ENCODE measurements at regions not wholly inside any gene's neighbourhood (a gene's known extent, or its start where the extent isn't known, plus 50 kb on each side); places are given as distances from the start of the nearest gene placed in this dataset.

DNA sequence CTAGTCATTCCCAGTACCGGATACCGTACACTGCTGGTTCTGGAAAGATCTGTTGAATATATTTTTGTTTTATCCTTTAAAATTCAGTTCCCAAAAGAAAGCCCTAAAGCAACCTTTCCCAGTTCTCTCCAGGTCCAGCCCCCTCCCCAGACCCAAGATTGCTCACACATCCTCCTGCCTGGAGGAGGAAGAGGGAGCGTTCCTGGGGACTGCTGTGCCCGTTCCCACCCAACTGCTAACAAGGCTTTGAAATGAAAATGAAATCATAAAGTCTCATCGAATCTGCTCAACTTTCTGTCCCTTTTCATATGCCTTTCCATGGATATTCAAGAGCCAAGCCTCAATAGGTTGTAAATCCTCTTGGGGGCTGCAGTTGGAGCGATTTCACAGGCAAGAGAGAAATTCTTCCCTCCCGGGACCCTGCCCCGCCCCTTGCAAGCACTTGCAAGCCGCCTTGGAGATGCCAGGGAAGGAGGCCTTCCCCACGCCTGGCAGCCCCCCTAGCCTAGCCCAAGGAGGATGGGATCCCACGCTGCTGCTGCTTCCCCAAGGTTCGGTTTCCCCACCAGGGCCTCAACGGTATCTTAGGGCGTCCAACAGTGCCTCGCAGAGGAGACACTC, 113.2 kb upstream of the CACHD1 start:
- in situ Hi-C loops (cut with HindIII; ENCODE audit: low pct_unique_long_range_greater_than_20kb, low sequenced_read_pairs), result no loop called here
- DNase-seq (ENCODE audit: low read depth), result no peak

- no peak for DNase-seq (ENCODE audit: low read depth)
- in situ Hi-C loops (cut with HindIII; ENCODE audit: low pct_unique_long_range_greater_than_20kb, low sequenced_read_pairs), result no loop called here
Measured at GRCh38 chr1:64357422-64357821, 112.5 kb upstream of the CACHD1 start.

DNA sequence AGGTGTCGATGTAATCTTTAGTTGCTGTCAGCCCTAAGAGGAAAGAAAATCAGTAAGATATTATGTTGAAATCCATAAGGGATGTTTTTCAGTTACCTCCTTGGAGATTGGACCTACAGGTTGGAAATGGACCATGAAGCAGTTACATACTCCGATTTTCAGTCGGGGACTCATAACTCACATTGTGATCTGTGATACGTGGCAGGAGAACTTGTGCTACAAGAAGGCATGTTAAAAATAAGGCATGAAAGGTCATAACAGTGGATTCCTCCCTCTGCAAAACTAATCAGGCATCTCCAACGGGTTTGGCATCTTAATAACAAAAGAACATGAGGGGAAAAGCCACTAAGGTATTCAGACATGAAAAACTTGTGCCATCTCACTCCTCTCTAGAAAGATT, 111.2 kb upstream of the CACHD1 start:
- in situ Hi-C loops (cut with HindIII; ENCODE audit: low pct_unique_long_range_greater_than_20kb, low sequenced_read_pairs), result no loop called here
- DNase-seq (ENCODE audit: low read depth), result no peak

GRCh38 chr1:64361974-64362373, 108.0 kb upstream of the CACHD1 start:
- DNase-seq (ENCODE audit: low read depth), result no peak
- in situ Hi-C loops (cut with HindIII; ENCODE audit: low pct_unique_long_range_greater_than_20kb, low sequenced_read_pairs), result no loop called here

DNA sequence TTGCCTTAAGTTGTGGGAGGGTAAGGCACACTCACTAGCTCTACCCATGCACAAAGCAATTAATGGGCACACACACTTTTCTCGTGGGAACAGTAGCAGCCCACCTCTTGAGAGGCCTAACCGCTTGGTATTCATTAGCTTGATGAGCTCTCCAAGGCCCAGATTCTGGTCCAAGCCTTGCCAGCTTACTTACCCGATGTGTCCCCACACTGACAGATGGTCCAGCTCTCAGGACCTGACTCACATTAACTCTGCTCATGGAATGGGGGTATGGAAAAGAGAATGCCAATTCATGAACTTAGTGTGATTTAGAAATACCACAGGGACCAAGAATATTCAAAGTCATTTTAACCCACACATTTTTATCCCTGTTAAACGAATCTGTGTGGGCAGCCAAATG, 106.8 kb upstream of the CACHD1 start:
- no peak for DNase-seq (ENCODE audit: low read depth)
- in situ Hi-C loops (cut with HindIII; ENCODE audit: low pct_unique_long_range_greater_than_20kb, low sequenced_read_pairs), result no loop called here

DNA sequence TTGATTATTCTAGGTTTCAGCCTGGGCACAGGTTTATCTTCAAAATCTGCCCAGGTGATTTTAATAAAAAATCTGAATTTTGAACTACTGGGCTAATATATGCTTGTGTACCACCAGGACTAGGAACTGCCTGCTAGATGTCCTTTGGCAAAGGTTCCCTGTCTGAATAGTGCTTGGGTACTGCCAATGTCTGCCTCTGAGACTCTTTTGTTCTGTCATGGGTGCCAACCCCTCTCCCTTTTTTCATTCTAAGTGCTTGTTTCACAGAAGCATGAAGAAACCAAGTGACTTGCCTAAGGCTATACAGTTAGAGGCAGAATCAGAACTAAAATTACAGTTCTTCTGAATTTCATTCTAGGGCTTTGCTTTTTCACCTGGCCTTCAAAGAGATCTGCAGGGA, 106.3 kb upstream of the CACHD1 start:
- DNase-seq (ENCODE audit: low read depth), result no peak
- in situ Hi-C loops (cut with HindIII; ENCODE audit: low pct_unique_long_range_greater_than_20kb, low sequenced_read_pairs), result no loop called here

GRCh38 chr1:64366821-64367220, 103.1 kb upstream of the CACHD1 start:
- no peak for DNase-seq (ENCODE audit: low read depth)
- in situ Hi-C loops (cut with HindIII; ENCODE audit: low pct_unique_long_range_greater_than_20kb, low sequenced_read_pairs), result no loop called here

DNA sequence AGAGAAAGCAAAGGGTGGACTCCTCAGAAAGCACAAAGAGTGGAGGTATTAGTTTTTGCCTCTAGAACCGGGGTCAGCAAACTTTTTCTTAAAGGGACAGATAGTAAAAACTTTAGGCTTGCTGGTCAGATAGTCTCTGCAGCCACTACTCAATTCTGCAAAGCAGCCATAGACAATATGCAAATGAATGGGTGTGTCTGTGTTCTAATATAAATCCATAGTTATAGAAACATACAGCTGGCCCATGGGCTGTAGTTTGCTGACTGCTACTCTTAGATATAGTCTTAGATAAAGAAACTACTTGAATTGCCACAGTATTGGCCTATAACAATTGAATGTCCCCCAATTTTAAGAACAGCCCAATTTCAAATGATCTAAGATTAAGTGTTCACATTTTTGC, 101.6 kb upstream of the CACHD1 start:
- in situ Hi-C loops (cut with HindIII; ENCODE audit: low pct_unique_long_range_greater_than_20kb, low sequenced_read_pairs), result no loop called here
- DNase-seq (ENCODE audit: low read depth), result no peak

- DNase-seq (ENCODE audit: low read depth), result no peak
- in situ Hi-C loops (cut with HindIII; ENCODE audit: low pct_unique_long_range_greater_than_20kb, low sequenced_read_pairs), result no loop called here
Measured at GRCh38 chr1:64378826-64379225, 91.1 kb upstream of the CACHD1 start.

DNA sequence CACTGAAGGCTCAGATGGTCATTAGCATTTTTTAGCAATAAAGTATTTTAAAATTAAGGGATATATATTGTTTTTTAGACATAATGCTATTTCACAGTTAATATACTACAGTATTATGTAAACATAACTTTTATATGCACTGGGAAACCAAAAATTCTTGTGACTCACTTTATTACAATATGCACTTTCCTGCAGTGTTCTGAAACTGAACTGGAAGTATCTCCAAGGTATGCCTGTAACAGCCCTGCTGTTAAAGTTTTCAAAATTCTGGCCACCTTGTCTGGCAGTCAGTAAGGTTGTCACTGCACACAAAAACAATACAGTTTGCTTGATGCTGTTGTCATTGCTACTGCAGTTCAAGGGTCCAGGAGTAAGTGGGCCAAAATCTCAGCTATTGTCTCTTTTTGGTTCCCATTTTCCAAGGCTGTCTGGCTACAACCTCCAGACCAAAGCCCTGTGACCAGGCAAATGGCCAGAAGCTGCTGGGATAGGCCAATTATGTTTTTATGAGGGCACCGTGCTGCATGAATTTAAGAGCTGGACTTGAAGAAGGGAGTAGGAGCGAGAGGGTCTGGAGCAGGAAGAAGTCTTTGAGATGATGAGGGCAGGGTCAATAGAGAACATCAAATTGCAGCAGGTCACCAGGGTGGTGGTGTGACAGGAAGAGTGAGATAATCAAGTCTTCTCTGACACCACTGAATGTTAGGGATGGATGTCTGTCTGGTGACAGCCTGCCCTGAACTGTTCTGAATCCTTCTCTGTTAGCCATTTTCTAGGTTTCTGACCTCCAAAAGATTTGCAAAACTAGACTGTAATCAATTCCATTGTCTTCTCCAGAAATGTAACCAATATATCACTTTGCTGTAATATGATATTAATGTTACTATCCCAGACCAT, 82.3 kb upstream of the CACHD1 start:
- DNase-seq (ENCODE audit: low read depth), result no peak
- in situ Hi-C loops (cut with HindIII; ENCODE audit: low pct_unique_long_range_greater_than_20kb, low sequenced_read_pairs), result no loop called here

- in situ Hi-C loops (cut with HindIII; ENCODE audit: low pct_unique_long_range_greater_than_20kb, low sequenced_read_pairs), result no loop called here
- no peak for DNase-seq (ENCODE audit: low read depth)
Measured at GRCh38 chr1:64388336-64388735, 81.6 kb upstream of the CACHD1 start.

DNA sequence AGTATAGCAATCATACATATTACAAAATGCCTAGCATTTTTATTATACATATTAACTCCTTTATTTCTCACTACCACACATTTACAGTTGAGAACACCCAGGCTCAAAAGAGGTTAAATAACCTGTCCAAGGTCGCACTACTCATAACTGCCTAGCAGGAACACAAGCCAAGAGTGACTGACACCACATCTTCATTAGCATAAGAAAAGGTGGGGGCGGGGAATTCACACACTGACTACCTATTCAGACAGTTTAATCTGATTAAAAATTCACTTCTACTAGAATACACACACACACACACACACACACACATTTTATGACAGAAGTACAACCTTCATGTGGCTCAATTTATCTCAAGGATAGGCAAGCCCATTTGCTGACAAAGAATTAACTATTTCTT, 77.8 kb upstream of the CACHD1 start:
- no peak for DNase-seq (ENCODE audit: low read depth)
- in situ Hi-C loops (cut with HindIII; ENCODE audit: low pct_unique_long_range_greater_than_20kb, low sequenced_read_pairs), result no loop called here

- no peak for DNase-seq (ENCODE audit: low read depth)
- in situ Hi-C loops (cut with HindIII; ENCODE audit: low pct_unique_long_range_greater_than_20kb, low sequenced_read_pairs), result no loop called here
Measured at GRCh38 chr1:64393790-64394189, 76.1 kb upstream of the CACHD1 start.

- in situ Hi-C loops (cut with HindIII; ENCODE audit: low pct_unique_long_range_greater_than_20kb, low sequenced_read_pairs), result no loop called here
- DNase-seq (ENCODE audit: low read depth), result no peak
Measured at GRCh38 chr1:64396817-64397216, 73.1 kb upstream of the CACHD1 start.

DNA sequence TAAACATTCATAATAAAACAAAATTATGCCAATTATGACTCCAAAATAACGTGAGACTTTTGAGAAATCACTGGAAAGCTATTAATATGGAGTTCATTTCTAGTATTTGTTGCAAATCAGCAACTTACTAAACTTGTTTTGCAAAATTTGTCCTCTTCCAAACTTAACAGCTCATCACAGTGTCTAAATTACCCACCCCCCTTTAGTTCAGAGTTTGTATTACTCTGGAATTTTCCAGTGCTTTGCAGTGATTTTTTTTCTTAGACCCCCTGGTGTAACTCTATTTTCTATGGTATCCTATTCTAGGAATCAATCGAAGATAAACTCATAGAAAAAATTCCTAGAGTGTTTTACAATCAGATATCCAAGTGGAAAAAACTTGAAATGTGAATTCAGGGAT, 72.4 kb upstream of the CACHD1 start:
- DNase-seq (ENCODE audit: low read depth), result no peak
- in situ Hi-C loops (cut with HindIII; ENCODE audit: low pct_unique_long_range_greater_than_20kb, low sequenced_read_pairs), result no loop called here

- in situ Hi-C loops (cut with HindIII; ENCODE audit: low pct_unique_long_range_greater_than_20kb, low sequenced_read_pairs), result no loop called here
- no peak for DNase-seq (ENCODE audit: low read depth)
Measured at GRCh38 chr1:64398936-64399335, 71.0 kb upstream of the CACHD1 start.

DNA sequence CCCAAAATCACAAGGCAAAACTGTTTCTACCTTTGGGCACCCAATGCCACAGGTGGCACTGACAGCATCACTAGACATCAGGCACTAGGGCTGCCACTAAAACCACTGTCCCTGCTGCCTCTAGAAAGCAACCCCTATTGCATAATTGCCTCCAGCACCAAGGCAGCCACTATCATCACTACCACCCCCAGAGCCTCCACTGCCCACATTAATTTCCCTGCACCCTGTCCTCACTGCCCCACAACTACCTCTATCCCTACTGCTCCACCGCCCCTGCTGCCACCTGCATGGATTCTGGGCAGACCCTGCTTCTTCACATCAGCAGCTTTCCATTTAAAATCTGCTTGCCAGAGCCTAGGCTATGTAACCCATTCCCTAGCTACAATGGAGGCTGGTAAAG, 68.6 kb upstream of the CACHD1 start:
- in situ Hi-C loops (cut with HindIII; ENCODE audit: low pct_unique_long_range_greater_than_20kb, low sequenced_read_pairs), result no loop called here
- DNase-seq (ENCODE audit: low read depth), result no peak

- no peak for DNase-seq (ENCODE audit: low read depth)
- in situ Hi-C loops (cut with HindIII; ENCODE audit: low pct_unique_long_range_greater_than_20kb, low sequenced_read_pairs), result no loop called here
Measured at GRCh38 chr1:64403331-64403730, 66.6 kb upstream of the CACHD1 start.

GRCh38 chr1:64404202-64404601, 65.7 kb upstream of the CACHD1 start:
- in situ Hi-C loops (cut with HindIII; ENCODE audit: low pct_unique_long_range_greater_than_20kb, low sequenced_read_pairs), result no loop called here
- DNase-seq (ENCODE audit: low read depth), result no peak

DNA sequence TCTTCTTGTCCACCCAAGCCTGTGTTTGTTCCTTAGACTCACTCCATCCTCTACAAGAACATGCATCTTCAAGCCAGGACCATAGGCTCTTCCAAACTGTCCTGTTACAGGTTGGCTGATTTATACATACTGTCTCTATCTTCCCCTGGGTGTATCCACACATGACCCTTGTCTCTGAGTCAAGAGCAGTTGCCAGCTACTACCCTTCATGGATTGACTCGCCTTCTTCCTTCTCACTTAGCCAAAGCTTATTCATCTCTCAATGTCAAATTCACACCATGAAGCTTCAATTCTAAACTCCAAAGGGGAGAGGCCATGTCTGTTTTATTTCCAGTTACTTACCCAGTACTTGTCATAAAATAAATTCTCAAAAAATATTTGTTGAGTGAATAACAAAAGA, 64.1 kb upstream of the CACHD1 start:
- in situ Hi-C loops (cut with HindIII; ENCODE audit: low pct_unique_long_range_greater_than_20kb, low sequenced_read_pairs), result no loop called here
- DNase-seq (ENCODE audit: low read depth), result no peak

Measured in Caki2 (cell line).